ENCODE measurements at regions not wholly inside any gene's neighbourhood (a gene's known extent, or its start where the extent isn't known, plus 50 kb on each side); places are given as distances from the start of the nearest gene placed in this dataset.

GRCh38 chr5:6868575-6869215, 155.5 kb downstream of the TENT4A start:
- DNase-seq (ENCODE audit: extremely low read depth, low read depth), result no peak
- no peak for TF ChIP-seq CTCF (IDR thresholded peaks at IDR 0.05; ENCODE audit: low read depth, low read length)

- no peak for TF ChIP-seq CTCF (IDR thresholded peaks at IDR 0.05; ENCODE audit: low read depth, low read length)
Observed at GRCh38 chr5:6869677-6870076, 156.4 kb downstream of the TENT4A start.

GRCh38 chr5:6872441-6873160, 159.4 kb downstream of the TENT4A start:
- no peak for TF ChIP-seq CTCF (IDR thresholded peaks at IDR 0.05; ENCODE audit: low read depth, low read length)
- DNase-seq (ENCODE audit: extremely low read depth, low read depth), result no peak

More at GRCh38 chr5:6869677-6870076, 156.4 kb downstream of the TENT4A start:
- no peak for DNase-seq (ENCODE audit: extremely low read depth, low read depth)

GRCh38 chr5:6873359-6873758, 160.1 kb downstream of the TENT4A start:
- DNase-seq (ENCODE audit: extremely low read depth, low read depth), result no peak
- TF ChIP-seq CTCF (IDR thresholded peaks at IDR 0.05; ENCODE audit: low read depth, low read length), result no peak

GRCh38 chr5:6875376-6875775, 162.1 kb downstream of the TENT4A start:
- TF ChIP-seq CTCF (IDR thresholded peaks at IDR 0.05; ENCODE audit: low read depth, low read length), result no peak
- DNase-seq (ENCODE audit: extremely low read depth, low read depth), result no peak

GRCh38 chr5:6877986-6878828, 165.0 kb downstream of the TENT4A start:
- no peak for DNase-seq (ENCODE audit: extremely low read depth, low read depth)
- no peak for TF ChIP-seq CTCF (IDR thresholded peaks at IDR 0.05; ENCODE audit: low read depth, low read length)

GRCh38 chr5:6885581-6885980, 172.3 kb downstream of the TENT4A start:
- no peak for TF ChIP-seq CTCF (IDR thresholded peaks at IDR 0.05; ENCODE audit: low read depth, low read length)
- DNase-seq (ENCODE audit: extremely low read depth, low read depth), result no peak
